HG03066 (cell line): ENCODE measurements at regions not wholly inside any gene's neighbourhood (a gene's known extent, or its start where the extent isn't known, plus 50 kb on each side); places are given as distances from the start of the nearest gene placed in this dataset.

Source experiments
- ATAC-seq: cut with Tn5 transposase; IDR thresholded peaks from one replicate; pipeline ENCODE4 v1.9.1; 2021; ENCODE audit warnings: low read depth; ENCODE audit not compliant: unreplicated experiment

DNA sequence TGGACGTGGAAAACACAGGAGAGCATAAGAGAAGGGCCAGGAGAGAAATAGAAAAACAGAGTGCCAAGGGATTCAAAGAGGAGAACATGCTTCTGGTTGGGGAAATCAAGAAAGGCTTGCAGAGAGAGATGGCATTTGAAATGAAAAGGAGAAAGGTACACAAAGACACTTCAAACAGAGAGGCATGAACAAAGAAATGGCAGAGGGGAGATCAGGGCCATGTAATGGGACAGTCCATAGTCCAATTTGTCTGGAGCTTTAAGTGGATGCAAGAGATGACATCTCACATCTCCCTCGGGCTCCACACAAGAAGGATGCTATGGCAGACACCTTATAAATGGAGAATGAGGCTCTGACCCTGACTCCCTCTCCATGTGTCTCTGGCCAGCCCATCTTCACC, 331.1 kb downstream of the MLLT3 start:
- no peak for ATAC-seq

DNA sequence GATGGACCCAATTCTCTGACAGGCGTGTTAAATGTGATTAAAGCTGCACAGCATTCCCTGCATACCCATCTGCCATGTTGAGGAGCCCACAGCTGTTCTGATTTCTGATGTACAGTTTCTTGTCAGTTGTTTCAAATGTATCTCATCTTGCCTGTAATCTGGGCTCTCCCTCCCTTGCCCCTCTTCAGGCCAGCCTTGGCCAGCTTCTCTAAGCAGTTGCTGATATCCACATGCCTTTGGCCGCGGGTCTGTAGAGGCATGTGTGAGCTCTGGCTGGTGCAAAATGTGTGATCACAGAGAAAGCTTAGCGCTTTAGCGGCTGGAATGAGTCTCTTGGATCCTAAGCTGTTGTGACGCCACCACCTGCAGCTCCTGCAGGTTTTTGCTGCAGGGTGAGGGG, 332.0 kb downstream of the MLLT3 start:
- no peak for ATAC-seq

DNA sequence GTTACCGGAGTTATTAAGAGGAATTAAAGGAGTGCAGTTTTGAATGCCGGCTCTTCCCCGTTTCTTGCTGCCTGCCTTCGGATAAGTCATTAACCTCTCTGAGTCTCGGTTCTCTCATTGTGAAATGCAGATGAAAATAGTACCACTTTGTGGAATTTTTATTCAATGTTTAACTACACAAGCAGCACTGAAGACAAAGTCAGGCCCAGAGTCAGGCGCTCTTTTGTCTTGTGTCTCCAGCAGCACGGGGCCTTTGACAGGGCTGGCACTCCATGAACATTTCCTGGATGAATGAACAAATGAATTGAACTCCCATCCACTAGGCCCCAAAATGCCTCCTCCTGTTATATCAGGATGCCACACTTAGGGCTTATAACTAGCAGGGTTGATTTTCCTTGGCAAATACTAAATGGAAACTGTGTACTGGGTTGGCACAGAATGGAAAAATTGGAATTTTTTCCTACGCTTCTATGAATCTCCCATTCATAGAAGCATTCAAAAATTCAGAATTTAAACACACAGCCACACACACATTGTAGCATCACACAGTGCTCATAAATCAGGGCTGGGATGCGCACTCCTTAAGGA, 332.8 kb downstream of the MLLT3 start:
- ATAC-seq, result peak; percentile 32

DNA sequence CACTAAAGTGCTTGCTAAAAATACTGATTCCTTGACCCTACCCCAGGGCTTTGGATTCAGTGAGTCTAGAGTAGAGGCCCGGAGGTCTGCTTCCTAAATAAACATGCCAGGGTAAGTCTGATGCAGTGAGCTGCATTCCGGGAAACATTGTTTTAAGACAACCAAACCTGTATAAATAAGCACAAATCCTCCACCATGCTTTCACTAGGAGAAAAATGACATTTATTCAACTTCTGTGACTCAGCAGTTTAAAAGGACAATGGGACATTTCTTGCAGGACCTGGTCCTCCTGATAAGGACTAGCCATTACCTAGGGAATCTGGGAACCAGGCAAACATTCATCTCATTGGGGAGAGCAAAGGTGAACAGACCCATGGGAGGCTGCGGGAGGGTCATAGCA, 335.3 kb downstream of the MLLT3 start:
- ATAC-seq, result no peak

DNA sequence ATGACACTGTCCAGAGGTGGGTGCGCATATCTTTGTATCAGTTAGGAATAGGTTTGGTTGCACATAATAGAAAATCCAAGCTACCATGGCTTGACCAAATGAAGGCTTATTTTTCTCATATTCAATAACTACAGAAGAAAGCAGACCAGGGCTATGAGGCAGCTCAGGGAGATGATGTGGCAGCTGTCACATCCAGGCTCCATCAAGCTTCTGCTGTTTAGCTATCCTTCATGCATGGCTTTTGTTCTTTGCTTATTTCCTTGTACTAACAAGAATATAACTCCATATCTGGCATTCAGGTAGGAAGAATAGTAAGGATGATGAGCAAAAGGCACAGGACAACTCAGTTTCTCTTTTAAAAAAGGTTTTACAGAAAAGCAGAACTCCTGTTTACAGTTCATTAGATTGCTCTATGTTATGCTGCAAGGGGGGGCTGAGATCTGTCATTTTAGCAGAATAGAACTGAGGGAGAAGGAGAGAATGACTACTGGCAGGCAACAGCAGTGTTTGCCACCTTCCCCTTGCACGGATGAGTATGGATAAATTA, 336.1 kb downstream of the MLLT3 start:
- no peak for ATAC-seq

DNA sequence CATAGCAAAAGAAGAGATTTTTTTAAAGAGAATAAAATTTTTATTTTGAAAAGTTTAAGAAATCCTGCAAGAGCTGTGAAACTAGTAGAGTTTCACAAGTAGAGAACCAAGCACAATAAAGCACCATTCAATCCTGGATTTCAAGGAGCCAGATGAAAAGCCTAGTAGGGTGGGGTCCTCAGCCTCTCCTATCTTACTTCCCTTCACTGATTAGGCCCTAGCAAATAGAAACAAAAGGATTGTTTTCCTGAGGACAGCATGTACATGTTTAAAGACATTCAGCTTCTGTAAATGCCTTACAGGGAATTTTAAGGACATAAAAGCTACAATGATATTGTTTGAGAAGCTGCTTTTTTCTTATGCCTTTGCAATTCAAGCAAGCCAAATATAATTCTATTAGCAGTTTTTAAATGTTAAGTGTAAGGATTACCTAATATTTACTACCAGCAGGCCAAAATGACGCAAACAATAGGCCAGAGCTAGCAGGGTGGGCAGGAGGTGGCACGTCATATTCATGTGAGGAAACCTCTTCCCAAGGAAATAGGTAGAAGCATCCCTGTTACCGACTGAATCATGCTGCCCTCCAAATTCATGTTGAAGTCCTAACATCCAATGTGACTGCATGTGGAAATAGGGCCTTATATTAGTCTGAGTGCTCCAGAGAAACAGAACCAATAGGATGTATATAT, 337.6 kb downstream of the MLLT3 start:
- ATAC-seq, result no peak

DNA sequence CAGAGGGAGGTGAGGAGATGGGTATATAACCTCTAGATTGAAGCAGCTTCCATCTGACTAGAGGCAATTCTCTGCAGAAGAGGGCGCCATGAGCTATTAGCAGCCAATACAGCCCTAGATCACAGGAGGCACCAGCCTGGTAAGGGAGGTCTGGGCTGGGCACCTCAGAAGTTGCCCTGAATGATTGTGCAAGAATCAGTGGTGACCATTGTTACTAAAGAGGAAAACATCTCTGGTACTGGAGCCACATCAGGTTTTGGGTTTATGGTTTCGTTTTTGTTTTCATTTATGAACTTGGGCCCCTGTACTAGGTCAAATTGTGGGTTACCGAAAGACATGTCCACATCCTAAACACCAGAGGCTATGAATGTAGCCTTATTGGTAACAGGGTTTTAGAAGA, 342.0 kb downstream of the MLLT3 start:
- ATAC-seq, result no peak

DNA sequence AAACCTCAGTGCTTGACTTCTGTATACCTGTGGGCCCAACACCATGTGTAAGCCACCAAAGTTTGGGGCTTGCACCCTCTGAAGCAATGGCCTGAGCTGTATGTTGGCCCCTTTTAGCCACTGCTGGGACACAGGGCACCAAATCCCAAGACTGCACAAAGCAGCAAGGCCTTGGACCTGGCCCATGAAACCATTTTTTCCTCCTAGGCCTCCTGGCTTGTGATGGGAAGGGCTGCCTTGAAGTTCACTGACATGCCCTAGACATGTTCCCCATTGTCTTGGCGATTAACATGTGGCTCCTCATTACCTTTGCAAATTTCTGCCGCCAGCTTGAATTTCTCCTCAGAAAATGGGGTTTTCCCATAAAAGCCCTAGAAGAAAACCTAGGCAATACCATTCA, 345.5 kb downstream of the MLLT3 start:
- no peak for ATAC-seq

DNA sequence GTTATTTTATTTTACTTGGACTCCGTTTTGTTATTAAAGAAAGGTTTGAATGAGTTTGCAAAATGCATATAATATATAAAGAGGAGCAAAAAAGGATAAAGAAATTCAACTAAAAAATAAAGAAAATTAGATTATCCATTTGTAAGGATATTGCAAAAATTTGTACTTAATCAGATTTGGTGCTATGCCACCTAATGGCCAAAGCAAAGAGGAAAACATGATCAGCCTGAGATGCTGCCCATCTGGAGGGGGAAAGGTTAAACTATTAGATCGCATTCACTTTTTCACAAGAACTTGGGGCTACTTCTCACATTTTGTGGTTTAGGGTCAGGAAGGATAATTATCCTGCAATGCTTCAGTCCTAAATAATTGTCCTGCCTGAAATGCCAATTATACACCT, 350.6 kb downstream of the MLLT3 start:
- ATAC-seq, result no peak

DNA sequence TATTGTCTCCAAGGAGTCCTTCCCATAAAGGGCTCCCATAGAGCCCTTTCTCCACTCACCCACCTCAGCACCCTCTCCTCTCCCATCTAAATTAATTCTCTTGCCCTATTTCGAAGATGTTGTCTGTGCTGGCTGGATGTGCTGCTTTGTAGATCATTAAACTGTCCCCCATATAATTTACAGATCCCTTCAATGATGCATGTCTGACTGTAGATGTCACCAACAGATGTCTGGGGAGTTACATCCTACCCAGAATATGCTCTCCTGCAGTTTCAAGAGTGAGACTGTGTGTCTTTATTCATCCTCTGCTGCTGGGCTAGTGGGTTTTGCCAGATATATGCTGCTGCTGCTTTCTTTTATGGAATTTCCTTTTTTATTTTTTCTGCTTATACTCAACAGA, 351.2 kb downstream of the MLLT3 start:
- ATAC-seq, result no peak

DNA sequence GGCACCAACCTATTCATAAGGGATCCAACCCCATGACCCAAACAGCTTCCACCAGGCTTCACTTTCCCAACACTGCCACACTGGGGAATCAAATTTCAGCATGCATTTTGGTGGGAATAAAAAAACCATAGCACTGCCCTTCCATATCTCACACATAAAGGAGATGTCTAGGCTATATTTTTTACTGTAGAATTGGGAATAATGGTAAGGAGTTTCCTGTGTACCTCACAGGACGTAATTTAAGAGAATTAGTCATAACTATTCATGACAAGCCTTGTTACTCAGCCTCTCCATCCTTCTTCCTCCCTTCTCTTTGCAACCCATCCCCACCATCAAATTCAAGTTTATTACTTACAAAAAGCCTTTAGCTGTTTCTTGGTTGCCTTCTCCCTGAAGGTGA, 352.1 kb downstream of the MLLT3 start:
- no peak for ATAC-seq

DNA sequence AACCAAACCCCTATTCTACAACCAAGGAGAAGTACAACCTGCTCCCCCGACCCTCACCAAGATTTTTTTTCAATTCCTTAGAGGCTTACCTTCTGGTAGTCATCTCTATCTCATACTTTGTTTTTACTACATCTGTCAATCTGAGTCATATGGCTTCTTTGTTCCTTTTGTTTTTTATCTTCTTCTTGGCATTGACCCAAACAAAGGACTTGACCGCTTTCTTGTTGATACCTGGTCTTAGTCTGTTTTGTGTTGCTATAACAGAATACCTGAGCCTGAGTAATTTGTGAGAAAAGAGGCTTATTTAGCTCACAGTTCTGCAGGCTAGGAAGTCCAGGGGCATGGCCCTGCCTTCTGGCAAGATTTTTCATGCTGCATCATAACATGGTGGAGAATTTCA, 352.7 kb downstream of the MLLT3 start:
- no peak for ATAC-seq

DNA sequence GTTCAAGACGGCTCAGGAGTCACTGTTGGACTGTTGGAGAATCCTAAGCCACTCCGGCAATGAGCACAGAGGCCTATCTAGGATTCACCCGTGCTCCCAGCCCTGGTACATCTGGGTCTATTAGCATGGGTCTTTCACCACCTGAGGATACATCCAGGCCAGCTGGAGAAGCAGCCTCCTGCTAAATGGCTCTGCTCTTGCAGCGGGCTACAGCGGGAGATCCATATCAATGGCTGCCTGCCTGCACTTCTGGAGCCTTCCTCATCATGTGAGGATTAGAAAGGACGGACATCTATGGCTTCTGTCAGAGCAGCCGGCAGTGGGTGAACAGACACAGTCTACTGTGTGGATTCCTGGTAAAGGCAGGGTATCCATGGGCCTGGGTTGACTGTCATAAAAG, 357.4 kb downstream of the MLLT3 start:
- no peak for ATAC-seq

DNA sequence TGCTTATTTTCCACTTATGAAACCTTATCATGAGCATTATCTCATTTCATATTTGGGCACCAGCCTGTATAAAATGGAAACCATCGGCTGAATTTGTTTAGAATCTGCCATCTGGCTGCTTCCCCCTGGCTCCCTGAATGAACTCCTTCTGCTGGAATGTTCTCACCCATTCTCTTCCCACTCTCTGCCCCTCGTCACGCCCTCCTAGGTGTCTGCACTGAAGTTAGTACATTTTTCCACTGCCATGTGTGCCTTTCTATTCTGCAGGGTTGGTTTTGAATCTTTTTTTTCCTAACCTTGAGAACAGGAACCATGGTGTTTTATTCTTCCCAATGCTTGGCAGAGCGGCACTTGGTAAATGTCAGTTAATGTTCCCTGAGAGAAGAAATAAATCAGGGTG, 359.7 kb downstream of the MLLT3 start:
- no peak for ATAC-seq

DNA sequence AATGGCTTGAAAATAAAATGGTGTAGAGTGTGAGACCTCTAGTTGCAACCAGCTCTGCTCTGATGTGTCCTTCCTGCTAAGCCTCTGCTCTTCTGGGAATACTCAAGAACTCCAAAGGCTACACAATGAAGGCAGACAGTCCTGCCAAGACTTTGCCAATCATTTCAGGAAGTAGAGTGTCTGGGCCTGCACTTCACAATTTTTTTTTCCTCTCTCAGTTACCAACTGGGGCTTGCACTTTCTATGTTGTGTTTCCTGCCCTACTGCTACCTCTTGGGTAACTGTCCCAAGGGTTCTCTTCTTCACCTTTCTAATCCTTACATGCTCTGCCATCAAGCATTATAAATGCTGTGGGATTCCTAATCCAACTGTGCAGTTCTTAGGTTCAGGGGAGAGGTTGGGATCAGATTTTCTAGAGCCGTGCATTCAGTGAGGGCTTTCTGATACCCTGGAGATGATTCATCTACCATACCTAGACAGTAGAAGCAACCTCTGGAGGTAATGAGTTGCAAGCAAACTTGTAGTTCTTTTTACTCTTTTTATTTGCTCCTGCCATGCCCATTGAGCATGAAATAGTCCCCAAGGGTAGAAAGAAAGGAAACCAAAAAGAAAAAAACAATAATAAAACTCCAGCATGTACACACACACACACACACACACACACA, 365.9 kb downstream of the MLLT3 start:
- no peak for ATAC-seq

DNA sequence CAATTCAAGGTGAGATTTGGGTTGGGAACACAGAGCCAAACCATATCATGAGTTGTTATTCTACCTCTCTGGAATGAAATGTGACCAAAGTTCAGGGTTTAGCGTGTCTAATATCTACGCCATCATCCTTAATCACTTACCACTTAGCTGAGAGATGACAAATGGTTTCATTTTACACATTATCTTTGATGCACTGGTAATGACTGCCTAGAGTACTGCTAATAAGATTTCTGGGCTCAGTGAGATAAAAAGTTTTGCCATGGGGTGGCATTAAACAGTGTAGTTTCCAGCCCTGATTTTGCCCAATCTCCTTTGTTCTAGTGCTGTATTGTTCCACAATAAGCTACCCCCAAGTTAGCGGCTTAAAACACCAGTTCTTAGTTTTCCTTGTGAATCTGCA, 367.2 kb downstream of the MLLT3 start:
- no peak for ATAC-seq

DNA sequence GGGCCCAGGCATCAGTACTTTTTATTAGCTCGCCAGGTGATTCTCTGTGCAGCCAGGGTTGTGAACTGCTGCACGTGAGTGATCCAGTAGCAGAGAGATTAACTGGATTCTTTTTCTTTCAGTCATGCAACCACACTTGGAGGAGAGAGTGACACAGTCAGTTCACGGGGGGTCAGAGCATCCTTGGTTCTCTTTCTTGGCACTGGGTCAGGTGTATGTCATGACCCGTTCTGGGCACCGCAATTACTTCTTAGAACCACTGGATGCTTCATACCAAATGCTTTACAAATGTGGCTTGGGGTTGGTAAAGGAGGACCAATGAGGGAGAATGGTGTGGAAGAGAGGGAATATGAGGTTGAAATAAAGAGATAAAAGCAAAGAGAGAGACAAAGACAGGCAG, 368.7 kb downstream of the MLLT3 start:
- no peak for ATAC-seq

DNA sequence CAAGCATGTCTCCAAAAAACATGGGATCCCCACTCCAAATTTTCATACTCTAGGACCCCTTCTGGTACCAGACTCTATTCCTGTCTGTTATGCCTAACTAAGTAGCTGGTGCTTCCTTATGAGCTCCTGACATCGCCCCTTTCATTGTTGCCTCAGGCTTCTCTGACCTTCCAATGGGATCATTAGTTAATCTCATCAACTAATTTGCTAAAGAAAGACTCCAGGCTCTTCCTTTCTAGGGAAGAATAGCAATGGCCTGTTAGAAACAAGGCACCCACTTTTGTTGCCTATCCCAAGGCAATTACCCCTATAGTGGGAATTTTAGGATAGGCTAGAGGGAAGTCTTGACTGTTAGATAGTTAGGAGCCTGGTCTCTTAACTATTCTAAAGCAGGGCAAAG, 369.5 kb downstream of the MLLT3 start:
- no peak for ATAC-seq

DNA sequence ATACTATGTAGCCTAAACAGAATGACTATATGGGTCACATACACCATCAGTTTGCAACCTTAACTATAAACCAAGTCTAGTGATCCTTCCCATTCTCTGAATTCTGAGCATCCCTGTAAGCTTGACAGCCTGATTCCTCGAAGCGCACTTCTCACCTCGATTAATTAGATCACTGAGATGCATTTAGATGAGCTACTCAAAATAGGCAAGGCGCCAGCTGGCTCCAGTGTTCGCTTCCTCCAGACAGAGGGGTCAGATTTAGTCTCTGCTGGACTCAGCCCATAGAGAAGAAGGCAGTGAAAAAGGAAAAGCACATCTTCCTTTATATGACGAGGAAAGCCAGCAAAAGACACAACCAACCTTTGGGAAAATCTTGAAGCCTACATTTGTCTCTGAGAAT, 371.5 kb downstream of the MLLT3 start:
- ATAC-seq, result no peak

DNA sequence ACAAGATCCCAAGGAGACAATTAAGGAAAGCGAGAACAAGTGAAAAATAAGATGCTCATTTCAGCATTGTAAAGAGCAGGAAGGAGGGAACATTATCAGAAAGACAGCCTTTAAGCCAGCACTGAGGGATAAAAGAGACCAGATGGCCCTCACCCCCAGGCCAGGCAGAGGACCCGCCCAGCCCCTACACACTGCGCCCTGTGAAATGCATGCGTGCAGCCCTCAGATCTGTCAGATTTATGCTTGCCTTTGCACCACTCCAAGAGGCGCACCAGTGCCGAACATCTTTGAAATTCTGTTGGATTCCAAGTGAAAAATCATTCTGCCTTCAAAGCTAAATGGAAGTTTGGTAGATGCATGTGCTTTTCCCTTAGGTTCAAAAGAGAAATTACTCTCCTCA, 378.0 kb downstream of the MLLT3 start:
- ATAC-seq, result no peak

DNA sequence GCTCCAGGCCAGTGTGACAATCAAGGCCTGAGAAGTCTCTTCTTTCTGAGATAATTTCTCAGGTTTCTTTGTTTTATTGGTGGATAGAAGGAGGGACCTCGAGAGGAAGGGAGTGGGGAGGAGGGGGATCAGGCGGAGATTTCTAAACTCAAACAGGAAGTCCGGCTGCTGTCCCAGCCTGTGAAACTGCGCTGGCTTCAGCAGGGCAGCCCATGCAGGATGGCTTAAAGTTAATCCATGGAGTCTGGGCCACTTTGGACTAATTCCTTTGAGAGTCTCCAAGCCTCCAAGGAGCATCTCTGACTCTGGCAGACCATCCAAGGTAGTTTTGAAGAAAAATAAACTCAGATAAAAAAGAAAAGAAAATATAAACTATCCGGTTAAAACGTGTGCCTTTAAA, 378.5 kb downstream of the MLLT3 start:
- no peak for ATAC-seq
